Activated T-cell treated with anti-CD3 and anti-CD28 coated beads, Interleukin-2, amount 50 U/mL, for 1 hour (primary cell): ENCODE measurements at regions not wholly inside any gene's neighbourhood (a gene's known extent, or its start where the extent isn't known, plus 50 kb on each side); places are given as distances from the start of the nearest gene placed in this dataset.

Source experiments
- DNase-seq: peaks from one replicate; pipeline ENCODE4 v3.0.0-alpha.2; 2020

GRCh38 chr13:71067165-71067815 lies 799.7 kb downstream of the DACH1 start:
- DNase-seq: no peak

GRCh38 chr13:71056581-71056980 lies 810.4 kb downstream of the DACH1 start:
- DNase-seq: no peak

- DNase-seq: no peak
Measured at GRCh38 chr13:71055644-71056043, 811.4 kb downstream of the DACH1 start.

GRCh38 chr13:71055047-71055446 lies 812.0 kb downstream of the DACH1 start:
- no peak for DNase-seq

- DNase-seq: no peak
Measured at GRCh38 chr13:71054358-71054757, 812.6 kb downstream of the DACH1 start.

- no peak for DNase-seq
Measured at GRCh38 chr13:71051573-71051972, 815.4 kb downstream of the DACH1 start.

- no peak for DNase-seq
Measured at GRCh38 chr13:71046360-71047079, 820.5 kb downstream of the DACH1 start.

- DNase-seq: no peak
Measured at GRCh38 chr13:71045101-71045500, 821.9 kb downstream of the DACH1 start.

- no peak for DNase-seq
Measured at GRCh38 chr13:71039440-71039839, 827.6 kb downstream of the DACH1 start.

- no peak for DNase-seq
Measured at GRCh38 chr13:71034018-71034417, 833.0 kb downstream of the DACH1 start.

- no peak for DNase-seq
Measured at GRCh38 chr13:71033026-71033425, 834.0 kb downstream of the DACH1 start.

GRCh38 chr13:71030784-71031183 lies 836.2 kb downstream of the DACH1 start:
- no peak for DNase-seq

GRCh38 chr13:71028884-71029283 lies 838.1 kb downstream of the DACH1 start:
- no peak for DNase-seq

- no peak for DNase-seq
Measured at GRCh38 chr13:71021825-71022422, 845.1 kb downstream of the DACH1 start.

- DNase-seq: no peak
Measured at GRCh38 chr13:71018995-71019394, 848.0 kb downstream of the DACH1 start.

- DNase-seq: no peak
Measured at GRCh38 chr13:71018544-71018943, 848.5 kb downstream of the DACH1 start.

- no peak for DNase-seq
Measured at GRCh38 chr13:71017607-71018006, 849.4 kb downstream of the DACH1 start.

- no peak for DNase-seq
Measured at GRCh38 chr13:71015516-71015915, 851.5 kb downstream of the DACH1 start.

GRCh38 chr13:71015021-71015420 lies 852.0 kb downstream of the DACH1 start:
- DNase-seq: no peak

GRCh38 chr13:71005919-71006318 lies 861.1 kb downstream of the DACH1 start:
- DNase-seq: no peak

- no peak for DNase-seq
Measured at GRCh38 chr13:70995338-70995737, 871.7 kb downstream of the DACH1 start.

- no peak for DNase-seq
Measured at GRCh38 chr13:70994191-70994590, 872.8 kb downstream of the DACH1 start.

- no peak for DNase-seq
Measured at GRCh38 chr13:70987043-70987442, 878.8 kb upstream of the KLHL1 start.

GRCh38 chr13:70985371-70985770 lies 877.1 kb upstream of the KLHL1 start:
- DNase-seq: no peak
